Lung (tissue), 11 donors: ENCODE measurements at regions not wholly inside any gene's neighbourhood (a gene's known extent, or its start where the extent isn't known, plus 50 kb on each side); places are given as distances from the start of the nearest gene placed in this dataset.

ENCODE experiments used
- ATAC-seq: fragments of 200-7000 bp; cut with Tn5 transposase; one replicate; pipeline ENCODE4 v1.9.1; 2020; ENCODE audit warnings: moderate number of reproducible peaks; ENCODE audit not compliant: insufficient read depth, low FRiP score
- DNase-seq, 3 donors: peaks; one replicate each; pipeline ENCODE4 v3.0.0-alpha.2; 2013 to 2017
- H3K27ac ChIP-seq, 2 donors: one replicate each; pipeline ENCODE4 v1.5.1; 2013; ENCODE audit warnings: mild to moderate bottlenecking in 2 of 2, moderate library complexity in 2 of 2, control low read depth in 1 of 2, inconsistent platforms in 1 of 2, low read depth in 1 of 2, low read length in 1 of 2
- H3K27me3 ChIP-seq, 3 donors: one replicate each; pipeline ENCODE4 v1.5.1; 2013; ENCODE audit warnings: low read length in 2 of 3; ENCODE audit not compliant: control insufficient read depth in 3 of 3, insufficient read depth in 3 of 3
- H3K36me3 ChIP-seq, 4 donors: one replicate each; pipeline ENCODE4 v1.5.1; 2013; ENCODE audit warnings: low read length in 4 of 4, mild to moderate bottlenecking in 1 of 4, moderate library complexity in 1 of 4; ENCODE audit not compliant: control insufficient read depth in 4 of 4, insufficient read depth in 4 of 4
- H3K4me1 ChIP-seq, 5 donors: one replicate each; pipeline ENCODE4 v1.5.1; 2013; ENCODE audit warnings: low read length in 5 of 5, mild to moderate bottlenecking in 2 of 5, moderate library complexity in 1 of 5; ENCODE audit not compliant: control insufficient read depth in 5 of 5, insufficient read depth in 5 of 5
- H3K4me3 ChIP-seq: one replicate; pipeline ENCODE4 v1.5.1; 2013; ENCODE audit warnings: mild to moderate bottlenecking, control low read depth, moderate library complexity
- H3K9ac ChIP-seq, 2 donors: one replicate each; pipeline ENCODE4 v1.5.1; 2013; ENCODE audit warnings: low read length in 2 of 2, control low read depth in 1 of 2; ENCODE audit not compliant: insufficient read depth in 1 of 2
- H3K9me3 ChIP-seq, 4 donors: one replicate each; pipeline ENCODE4 v1.5.1; 2013; ENCODE audit warnings: low read length in 3 of 4, mild to moderate bottlenecking in 1 of 4, moderate library complexity in 1 of 4; ENCODE audit not compliant: control insufficient read depth in 4 of 4, insufficient read depth in 3 of 4
- CTCF ChIP-seq: IDR thresholded peaks from 2 replicates; pipeline ENCODE4 v1.5.1; 2012; ENCODE audit warnings: mild to moderate bottlenecking; ENCODE audit errors: control extremely low read depth, extremely low read depth
- WGBS, 2 donors: extraction: QIAGEN DNeasy Blood & Tissue Kit; methylation state at CpG; one replicate each; pipeline ENCODE4 v1.1.7; 2013; 5-methylcytosine and 5-hydroxymethylcytosine counted together
- donor health status: control.
- donor health status: control.
- donor health status: Bipolar disorder and iron deficiency.
- donor health status: healthy.
- donor health status: DM: yes; HTN: yes; CAD: no.

GRCh38 chrX:46185923-46186810, 359.1 kb downstream of the ZNF674 start:
- peaks cover 0 to 1% (median 0%) of the 10 kb centered on the region in 4 donors for H3K9me3 ChIP-seq
- no peak overlapping the region for H3K27ac ChIP-seq
- TF ChIP-seq CTCF = no peak
- DNase-seq (no peak), ATAC-seq (no peak)
- H3K36me3 ChIP-seq = no peaks in the 10 kb centered on the region
- no peak overlapping the region for H3K9ac ChIP-seq
- 59 to 83% methylated on average over 7 of the region's 7 CpGs for WGBS, 2 donors
- peaks cover 0 to 3% (median 0%) of the 10 kb centered on the region in 3 donors for H3K27me3 ChIP-seq
- no peak overlapping the region for H3K4me3 ChIP-seq
- H3K4me1 ChIP-seq = no peaks in the 10 kb centered on the region

- DNase-seq (no peak), ATAC-seq (no peak)
- Histone ChIP-seq H3K9ac (no peak overlapping the region), H3K9me3 (peaks cover 0 to 1% (median 0%) of the 10 kb centered on the region in 4 donors), H3K27ac (no peak overlapping the region), H3K36me3 (no peaks in the 10 kb centered on the region), H3K27me3 (peaks cover 0 to 3% (median 0%) of the 10 kb centered on the region in 3 donors), H3K4me3 (no peak overlapping the region), H3K4me1 (no peaks in the 10 kb centered on the region)
- TF ChIP-seq CTCF = no peak
- WGBS, 2 donors = 63 to 94% methylated on average over 2 of the region's 2 CpGs
Measured at GRCh38 chrX:46184749-46185148, 360.5 kb downstream of the ZNF674 start.

- Histone ChIP-seq H3K4me3 (no peak overlapping the region), H3K9ac (no peak overlapping the region), H3K27ac (no peak overlapping the region), H3K9me3 (peaks cover 0 to 1% (median 0%) of the 10 kb centered on the region in 4 donors), H3K27me3 (peaks cover 0 to 2% (median 0%) of the 10 kb centered on the region in 3 donors), H3K36me3 (no peaks in the 10 kb centered on the region), H3K4me1 (no peaks in the 10 kb centered on the region)
- WGBS, 2 donors = 32 to 74% methylated on average over 3 of the region's 3 CpGs
- ATAC-seq (no peak), DNase-seq (no peak)
- TF ChIP-seq CTCF = no peak
Measured at GRCh38 chrX:46180258-46180687, 364.9 kb downstream of the ZNF674 start.
